OCI-M1 (cell line): ENCODE measurements at regions not wholly inside any gene's neighbourhood (a gene's known extent, or its start where the extent isn't known, plus 50 kb on each side); places are given as distances from the start of the nearest gene placed in this dataset.

ENCODE experiments used
- DNase-seq: peaks from one replicate; lab custom pipeline; 2025; lab: John Stamatoyannopoulos, UW

DNA sequence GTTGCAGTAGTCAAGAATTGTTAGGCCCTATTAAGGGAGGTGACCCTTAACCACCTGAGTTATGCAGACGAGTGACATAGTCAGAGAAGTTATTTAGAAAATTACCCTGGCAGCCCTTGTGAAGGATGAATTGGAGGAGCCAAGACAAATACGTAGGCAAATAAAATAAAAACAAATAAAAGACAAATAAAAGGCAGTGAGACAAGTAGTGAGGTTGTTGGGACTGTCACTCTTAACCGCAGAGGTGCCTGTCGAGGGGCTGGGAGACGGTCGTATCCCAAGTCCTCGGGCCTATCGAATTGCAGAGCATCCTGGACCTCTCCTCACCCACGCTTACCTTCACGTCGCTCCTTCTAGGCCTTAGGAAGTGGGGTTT, 58.0 kb upstream of the ZC4H2 start:
- no peak for DNase-seq
